Adipocyte (in vitro differentiated cells): ENCODE measurements at regions not wholly inside any gene's neighbourhood (a gene's known extent, or its start where the extent isn't known, plus 50 kb on each side); places are given as distances from the start of the nearest gene placed in this dataset.
A peak's percentile ranks its signal among the peaks of the same experiment; 100 is the strongest.

ENCODE experiments used
- DNase-seq: peaks from one replicate; pipeline ENCODE4 v3.0.0-alpha.2; 2015; ENCODE audit warnings: low read depth
- H3K27me3 ChIP-seq: replicated peaks from 2 replicates; pipeline ENCODE4 v1.7.0; 2013; ENCODE audit warnings: mild to moderate bottlenecking, low read length, moderate library complexity; ENCODE audit not compliant: control insufficient read depth, insufficient read depth
- H3K36me3 ChIP-seq: 2 replicates; pipeline ENCODE4 v1.7.0; 2013; ENCODE audit warnings: low read length, mild to moderate bottlenecking, moderate library complexity; ENCODE audit not compliant: control insufficient read depth, insufficient read depth, severe bottlenecking
- H3K4me1 ChIP-seq: 2 replicates; pipeline ENCODE4 v1.7.0; 2013; ENCODE audit warnings: mild to moderate bottlenecking, low read length, moderate library complexity; ENCODE audit not compliant: control insufficient read depth, insufficient read depth
- H3K4me3 ChIP-seq: 2 replicates; pipeline ENCODE4 v1.7.0; 2013; ENCODE audit warnings: mild to moderate bottlenecking, low read length, moderate library complexity
- H3K9ac ChIP-seq: 2 replicates; pipeline ENCODE4 v1.7.0; 2013; ENCODE audit warnings: mild to moderate bottlenecking, low read length, moderate library complexity
- H3K9me3 ChIP-seq: 2 replicates; pipeline ENCODE4 v1.7.0; 2013; ENCODE audit warnings: mild to moderate bottlenecking, low read length, moderate library complexity; ENCODE audit not compliant: control insufficient read depth

DNA sequence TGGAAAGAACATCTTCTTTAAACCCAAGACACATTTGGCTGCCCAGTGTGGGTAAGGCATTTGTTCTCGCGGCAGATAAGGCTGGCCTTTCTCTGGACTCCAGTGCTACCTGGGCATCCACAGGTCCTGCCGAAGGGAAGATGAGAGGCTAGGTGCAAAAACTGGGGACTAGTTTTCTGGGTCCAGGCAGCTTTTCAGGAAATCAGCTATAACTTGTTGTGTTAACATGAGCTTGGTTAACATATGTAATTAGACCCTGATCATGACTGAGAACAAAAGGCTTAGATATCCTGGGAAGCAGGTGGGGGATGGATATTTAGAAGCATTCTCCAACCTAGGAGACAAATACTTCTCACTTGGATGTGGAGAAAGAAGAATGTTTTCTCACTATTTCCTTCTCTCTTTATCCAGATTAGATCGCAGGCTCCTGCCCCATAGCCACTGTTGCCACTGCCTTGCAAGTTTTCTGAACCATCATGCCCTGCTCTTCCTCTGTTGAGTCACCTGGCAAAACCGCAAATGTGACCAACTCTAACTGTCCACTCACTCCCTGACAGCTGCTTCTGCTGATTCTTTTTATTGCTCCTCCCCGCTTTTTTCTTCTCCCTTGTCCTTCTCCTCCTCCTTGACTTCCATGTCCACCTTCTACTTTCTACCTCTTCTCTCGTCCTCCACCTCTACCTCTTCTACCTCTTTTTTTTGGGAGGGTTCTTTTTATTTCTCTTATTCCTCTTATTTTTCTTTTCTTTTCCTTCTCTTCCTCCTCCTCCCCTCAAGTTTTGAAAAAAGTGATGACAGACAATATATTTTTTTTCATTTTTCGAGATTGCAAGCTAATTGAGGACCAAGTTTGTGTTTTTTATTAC is 258.1 kb downstream of the UTRN start:
- Histone ChIP-seq H3K27me3 (no peaks in the 10 kb centered on the region), H3K9ac (no peak overlapping the region), H3K4me1 (peaks cover 9% of the 10 kb centered on the region), H3K4me3 (no peak overlapping the region), H3K9me3 (no peaks in the 10 kb centered on the region), H3K36me3 (peaks cover 75% of the 10 kb centered on the region)
- DNase-seq, result no peak

DNA sequence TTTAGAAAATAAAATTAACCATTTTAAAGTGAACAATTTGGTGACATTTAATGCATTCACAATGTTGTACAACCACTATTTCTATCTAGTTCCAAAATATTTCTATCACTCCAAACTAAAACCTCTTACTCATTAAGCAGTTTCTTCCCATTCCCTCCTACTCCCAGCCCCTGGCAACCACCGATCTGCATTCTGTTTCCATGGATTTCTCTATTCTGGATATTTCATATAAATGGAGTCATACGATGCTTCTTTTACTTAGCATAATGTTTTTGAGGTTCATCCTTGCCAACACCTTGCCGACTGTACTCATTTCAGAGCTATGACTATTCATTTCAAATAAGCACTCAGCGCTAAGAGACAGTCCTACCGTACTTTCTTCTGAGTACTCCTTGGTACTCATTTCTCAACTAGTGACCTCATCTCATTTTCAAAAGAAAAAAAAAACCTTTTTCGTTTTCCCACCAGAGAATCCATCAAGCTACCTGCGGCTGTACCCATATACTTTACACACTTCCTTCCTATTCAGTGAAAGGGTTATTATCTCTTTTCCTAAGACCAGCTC is 259.2 kb downstream of the UTRN start:
- Histone ChIP-seq H3K36me3 (peaks cover 78% of the 10 kb centered on the region), H3K4me1 (peaks cover 10% of the 10 kb centered on the region), H3K4me3 (no peak overlapping the region), H3K27me3 (no peaks in the 10 kb centered on the region), H3K9ac (no peak overlapping the region), H3K9me3 (no peaks in the 10 kb centered on the region)
- no peak for DNase-seq

GRCh38 chr6:144546807-144547206 is 261.7 kb downstream of the UTRN start:
- H3K36me3 ChIP-seq, result peaks cover 77% of the 10 kb centered on the region
- DNase-seq, result no peak
- H3K27me3 ChIP-seq, result no peaks in the 10 kb centered on the region
- H3K9me3 ChIP-seq, result no peaks in the 10 kb centered on the region
- no peak overlapping the region for H3K9ac ChIP-seq
- H3K4me3 ChIP-seq, result no peak overlapping the region
- H3K4me1 ChIP-seq, result peaks cover 14% of the 10 kb centered on the region

DNA sequence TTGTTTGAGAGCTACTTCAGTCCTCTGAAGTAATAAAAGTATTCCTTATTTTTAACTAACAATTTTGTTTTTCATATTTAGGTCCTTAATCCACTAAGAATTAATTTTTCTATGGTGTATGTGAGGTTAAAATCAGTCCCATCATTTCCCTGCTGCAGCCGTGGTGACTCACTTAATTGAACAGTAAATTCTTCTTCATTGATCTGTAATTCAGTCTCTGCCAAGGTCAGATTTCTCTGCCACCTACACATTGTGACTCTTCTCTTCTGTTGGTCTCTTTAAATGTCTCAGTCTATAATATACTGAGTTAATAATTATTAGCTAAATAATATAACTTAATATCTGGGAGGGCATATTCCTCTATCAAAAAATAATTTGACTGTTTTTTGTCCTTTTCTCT is 262.3 kb downstream of the UTRN start:
- no peaks in the 10 kb centered on the region for H3K9me3 ChIP-seq
- no peaks in the 10 kb centered on the region for H3K27me3 ChIP-seq
- peaks cover 78% of the 10 kb centered on the region for H3K36me3 ChIP-seq
- H3K4me3 ChIP-seq, result no peak overlapping the region
- peaks cover 18% of the 10 kb centered on the region for H3K4me1 ChIP-seq
- no peak overlapping the region for H3K9ac ChIP-seq
- DNase-seq, result no peak

DNA sequence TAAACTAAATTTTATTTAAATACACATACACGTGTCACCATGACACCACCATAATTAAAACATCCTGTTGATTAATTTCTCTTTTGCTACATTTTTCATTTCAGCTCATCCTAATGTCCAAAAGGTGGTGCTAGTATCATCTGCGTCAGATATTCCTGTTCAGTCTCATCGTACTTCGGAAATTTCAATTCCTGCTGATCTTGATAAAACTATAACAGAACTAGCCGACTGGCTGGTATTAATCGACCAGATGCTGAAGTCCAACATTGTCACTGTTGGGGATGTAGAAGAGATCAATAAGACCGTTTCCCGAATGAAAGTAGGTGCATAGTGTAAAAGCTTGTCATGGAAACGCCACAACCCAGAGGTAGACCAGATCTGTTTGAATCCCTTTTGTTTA is 263.4 kb downstream of the UTRN start:
- DNase-seq, result no peak
- Histone ChIP-seq H3K9ac (no peak overlapping the region), H3K9me3 (no peaks in the 10 kb centered on the region), H3K27me3 (no peaks in the 10 kb centered on the region), H3K4me1 (peaks cover 21% of the 10 kb centered on the region), H3K36me3 (peaks cover 72% of the 10 kb centered on the region), H3K4me3 (no peak overlapping the region)

- H3K9ac ChIP-seq, result no peak overlapping the region
These were observed 265.0 kb downstream of the UTRN start for GRCh38 chr6:144549837-144550747.

GRCh38 chr6:144551339-144551738 is 266.2 kb downstream of the UTRN start:
- no peaks in the 10 kb centered on the region for H3K27me3 ChIP-seq
- DNase-seq, result no peak
- no peak overlapping the region for H3K9ac ChIP-seq
- H3K36me3 ChIP-seq, result peaks cover 71% of the 10 kb centered on the region
- H3K4me3 ChIP-seq, result no peak overlapping the region
- peaks cover 21% of the 10 kb centered on the region for H3K4me1 ChIP-seq
- H3K9me3 ChIP-seq, result no peaks in the 10 kb centered on the region

More at GRCh38 chr6:144549837-144550747, 265.0 kb downstream of the UTRN start:
- Histone ChIP-seq H3K9me3 (no peaks in the 10 kb centered on the region), H3K4me3 (no peak overlapping the region), H3K36me3 (peaks cover 70% of the 10 kb centered on the region), H3K4me1 (peaks cover 21% of the 10 kb centered on the region), H3K27me3 (no peaks in the 10 kb centered on the region)
- DNase-seq, result no peak

DNA sequence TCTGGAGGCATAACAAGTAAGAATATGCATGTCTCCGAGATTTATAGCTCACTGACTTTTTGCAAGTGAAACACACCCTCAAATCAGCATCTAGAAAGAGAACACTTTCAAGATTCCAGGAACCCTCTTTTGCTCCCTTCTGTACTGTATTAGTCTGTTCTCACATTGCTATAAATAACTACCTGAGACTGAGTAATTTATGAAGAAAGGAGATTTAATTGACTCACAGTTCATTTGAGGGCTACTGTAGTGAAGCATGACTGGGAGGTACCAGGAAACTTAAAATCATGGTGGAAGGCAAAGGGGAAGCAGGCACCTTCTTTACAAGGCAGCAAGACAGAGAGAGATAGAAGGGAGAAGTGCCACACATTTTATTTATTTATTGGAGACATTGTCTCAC is 269.9 kb downstream of the UTRN start:
- H3K36me3 ChIP-seq, result peaks cover 79% of the 10 kb centered on the region
- H3K9me3 ChIP-seq, result no peaks in the 10 kb centered on the region

GRCh38 chr6:144559865-144560593 is 274.9 kb downstream of the UTRN start:
- no peak overlapping the region for H3K4me3 ChIP-seq
- H3K36me3 ChIP-seq, result peaks cover 55% of the 10 kb centered on the region
- H3K9ac ChIP-seq, result no peak overlapping the region
- H3K27me3 ChIP-seq, result no peaks in the 10 kb centered on the region
- peak; percentile 65 for DNase-seq
- H3K4me1 ChIP-seq, result no peaks in the 10 kb centered on the region
- no peaks in the 10 kb centered on the region for H3K9me3 ChIP-seq

More for the DNA sequence above, 269.9 kb downstream of the UTRN start:
- H3K4me3 ChIP-seq, result no peak overlapping the region
- no peak for DNase-seq
- H3K27me3 ChIP-seq, result no peaks in the 10 kb centered on the region
- H3K9ac ChIP-seq, result no peak overlapping the region
- H3K4me1 ChIP-seq, result peaks cover 7% of the 10 kb centered on the region

- Histone ChIP-seq H3K36me3 (peaks cover 40% of the 10 kb centered on the region), H3K9me3 (no peaks in the 10 kb centered on the region), H3K4me3 (no peak overlapping the region), H3K4me1 (no peaks in the 10 kb centered on the region), H3K27me3 (no peaks in the 10 kb centered on the region), H3K9ac (no peak overlapping the region)
- no peak for DNase-seq
These were observed 276.4 kb downstream of the UTRN start for GRCh38 chr6:144561455-144562043.
